GM12878 (cell line): ENCODE measurements at regions not wholly inside any gene's neighbourhood (a gene's known extent, or its start where the extent isn't known, plus 50 kb on each side); places are given as distances from the start of the nearest gene placed in this dataset.
"Not testable (repeated sequence)": the region's sequence is repeated elsewhere in the genome, so short reads cannot be mapped to it uniquely, and the experiment has no call there.

Experiments used
- ATAC-seq: fragments of 200-7000 bp; cut with Tn5 transposase; 3 replicates; pipeline ENCODE4 v1.9.1; 2020; ENCODE audit warnings: mild to moderate bottlenecking, moderate library complexity
- BruUV-seq: library from RNA; stranded (reverse); fragments of 400-500 nt; replicated peaks from 2 replicates; lab custom pipeline; 2021; lab: Mats Ljungman, UMichigan
- CTCF ChIA-PET: fragments of 300-600 bp; sonication (Branson Sonifier 250); formaldehyde crosslinking; extraction: SDS; loops from one replicate; lab custom pipeline; 2021; ENCODE audit warnings: inconsistent platforms; lab: Yijun Ruan, JAX
- POLR2A ChIA-PET: fragments of 350-600 bp; formaldehyde crosslinking; extraction: SDS; loops from one replicate; lab custom pipeline; 2021; ENCODE audit warnings: inconsistent platforms; lab: Charles Lee
- RAD21 ChIA-PET: fragments of 300-600 bp; sonication (Branson Sonifier 250); formaldehyde crosslinking; loops from one replicate; lab custom pipeline; 2023; ENCODE audit warnings: antibody characterized with exemption; ENCODE audit not compliant: unreplicated experiment; lab: Charles Lee
- SMC1A ChIA-PET: fragments of 300-600 bp; sonication (Branson Sonifier 250); formaldehyde crosslinking; loops from one replicate; lab custom pipeline; 2023; ENCODE audit not compliant: unreplicated experiment, uncharacterized antibody; lab: Charles Lee
- DNase-seq: peaks from one replicate; pipeline ENCODE4 v3.0.0-alpha.2; 2011; ENCODE audit warnings: low read depth, low spot score
- FAIRE-seq: peaks from 3 replicates; lab custom pipeline; 2011; peaks lifted over from hg19 to GRCh38; lab: Jason Lieb, UNC
- H2AFZ ChIP-seq: 2 replicates; pipeline ENCODE4 v1.6.0; 2011; ENCODE audit warnings: low read depth, low read length, control low read depth; ENCODE audit not compliant: control insufficient read depth
- H3K27ac ChIP-seq: 2 replicates; pipeline ENCODE4 v1.5.1; 2011; ENCODE audit warnings: control low read depth; ENCODE audit not compliant: control insufficient read depth, insufficient read depth
- H3K27me3 ChIP-seq, 2 experiments: replicated peaks in 1 of 2; 2 replicates each; pipeline versions ENCODE4 v1.6.0 to v1.6.1; 2011; ENCODE audit warnings: low read length in 1 of 2; ENCODE audit not compliant: control insufficient read depth in 2 of 2, insufficient read depth in 2 of 2
- H3K36me3 ChIP-seq, 2 experiments: 2 replicates each; pipeline ENCODE4 v1.5.1; 2011; ENCODE audit warnings: low read length in 1 of 2; ENCODE audit not compliant: control insufficient read depth in 2 of 2, insufficient read depth in 2 of 2
- H3K4me1 ChIP-seq: 2 replicates; pipeline ENCODE4 v1.6.1; 2011; ENCODE audit warnings: mild to moderate bottlenecking, low read length, moderate library complexity, mixed read lengths; ENCODE audit not compliant: control insufficient read depth, insufficient read depth
- H3K4me2 ChIP-seq: 2 replicates; pipeline ENCODE4 v1.6.0; 2011; ENCODE audit warnings: control low read depth; ENCODE audit not compliant: control insufficient read depth, insufficient read depth
- H3K4me3 ChIP-seq: fragments of 200-600 bp; sonication (generic); 2 replicates; pipeline ENCODE4 v1.5.1; 2016
- H3K79me2 ChIP-seq: 2 replicates; pipeline ENCODE4 v1.6.0; 2011; ENCODE audit warnings: low read length; ENCODE audit not compliant: control insufficient read depth, insufficient read depth
- H3K9ac ChIP-seq: 2 replicates; pipeline ENCODE4 v1.8.0; 2011; ENCODE audit warnings: low read length, control low read depth, mixed read lengths; ENCODE audit not compliant: control insufficient read depth, insufficient read depth
- H3K9me3 ChIP-seq: replicated peaks from 3 replicates; pipeline ENCODE4 v1.5.1; 2011; ENCODE audit warnings: mild to moderate bottlenecking, low read length; ENCODE audit not compliant: control insufficient read depth, insufficient read depth
- H4K20me1 ChIP-seq: 2 replicates; pipeline ENCODE4 v1.6.0; 2011; ENCODE audit not compliant: control insufficient read depth, insufficient read depth
- EGR1 ChIP-seq, 2 experiments: IDR thresholded peaks; 1 replicate in 1 of 2; 2 replicates in 1 of 2; pipeline ENCODE4 v1.6.1; 2011 to 2012; ENCODE audit warnings: low read depth in 2 of 2, low read length in 2 of 2, borderline replicate concordance in 1 of 2, mild to moderate bottlenecking in 1 of 2, moderate library complexity in 1 of 2
- JUNB ChIP-seq: IDR thresholded peaks from 2 replicates; pipeline ENCODE4 v1.6.1; 2016; ENCODE audit warnings: antibody characterized with exemption, mild to moderate bottlenecking
- MLLT1 ChIP-seq: fragments of 450-650 bp; IDR thresholded peaks from 2 replicates; pipeline ENCODE4 v1.6.1; 2016; ENCODE audit warnings: mild to moderate bottlenecking
- RELA ChIP-seq: fragments of 450-650 bp; IDR thresholded peaks from 2 replicates; pipeline ENCODE4 v1.8.0; 2014; ENCODE audit warnings: borderline replicate concordance; ENCODE audit not compliant: partially characterized antibody
- WGBS: methylation state at CpG from one replicate; pipeline ENCODE4 v1.1.6; 2016; ENCODE audit warnings: low lambda C conversion rate; ENCODE audit not compliant: insufficient replicate concordance, insufficient coverage; ENCODE audit errors: missing lambda C conversion rate; 5-methylcytosine and 5-hydroxymethylcytosine counted together
- in situ Hi-C: fragments of 300-500 bp; cut with MboI; formaldehyde crosslinking; loops from 9 replicates; pipeline ENCODE4 v1.14.3; 2018; ENCODE audit warnings: mixed read lengths
- intact Hi-C: fragments of 100-400 bp; cut with micrococcal nuclease; formaldehyde crosslinking; loops from one replicate; pipeline ENCODE4 v1.14.2; 2022; ENCODE audit not compliant: unreplicated experiment

- intact Hi-C loops = no loop called here
- no peaks in the 10 kb centered on the region for H3K79me2 ChIP-seq
- no peak for DNase-seq
- no peaks in the 10 kb centered on the region; the same call in 2 of the 3 replicates for H3K9me3 ChIP-seq
- no peak for FAIRE-seq
- BruUV-seq = no TSS peak
- no peak overlapping the region for H3K9ac ChIP-seq
- no peaks in the 10 kb centered on the region for H3K36me3 ChIP-seq
- in situ Hi-C loops = no loop called here
- no peaks in the 10 kb centered on the region for H3K4me1 ChIP-seq
- no peaks in the 10 kb centered on the region for H3K27me3 ChIP-seq
- CTCF ChIA-PET = no interaction called here
- no peak overlapping the region for H2AFZ ChIP-seq
- H3K4me2 ChIP-seq = no peak overlapping the region
- TF ChIP-seq MLLT1 = no peak
- TF ChIP-seq RELA = no peak
- TF ChIP-seq EGR1 (IDR thresholded peaks at IDR 0.05; ENCODE audit: borderline replicate concordance in 1 of 2, low read depth in 2 of 2, low read length in 2 of 2) = no peak
- no peak for TF ChIP-seq JUNB
- H4K20me1 ChIP-seq = no peaks in the 10 kb centered on the region
- no peak for ATAC-seq
- POLR2A ChIA-PET = no interaction called here
- SMC1A ChIA-PET = no interaction called here
- RAD21 ChIA-PET = no interaction called here
- H3K27ac ChIP-seq = no peak overlapping the region
- no peak overlapping the region for H3K4me3 ChIP-seq
Measured at GRCh38 chr19:31483226-31483857, 134.1 kb upstream of the TSHZ3 start.

GRCh38 chr19:31484858-31485410, 135.7 kb upstream of the TSHZ3 start:
- H3K9me3 ChIP-seq, H2AFZ ChIP-seq, DNase-seq, H3K36me3 ChIP-seq, POLR2A ChIA-PET, in situ Hi-C loops, SMC1A ChIA-PET, H3K79me2 ChIP-seq, FAIRE-seq, H3K4me1 ChIP-seq, H4K20me1 ChIP-seq, H3K27ac ChIP-seq, H3K9ac ChIP-seq, CTCF ChIA-PET, intact Hi-C loops, BruUV-seq, H3K4me2 ChIP-seq, RAD21 ChIA-PET, ATAC-seq, H3K27me3 ChIP-seq, H3K4me3 ChIP-seq: not testable (repeated sequence)
- 0% methylated on average over 2 of the region's 2 CpGs for WGBS
